ENCODE measurements at regions not wholly inside any gene's neighbourhood (a gene's known extent, or its start where the extent isn't known, plus 50 kb on each side); places are given as distances from the start of the nearest gene placed in this dataset.

- Histone ChIP-seq H3K9me3 (ENCODE audit: low read length) (peaks cover 44% of the 10 kb centered on the region), H3K4me1 (ENCODE audit: insufficient read depth, low read length) (no peaks in the 10 kb centered on the region), H2AFZ (ENCODE audit: low read length) (no peak overlapping the region), H3K4me2 (ENCODE audit: low read depth, low read length) (no peak overlapping the region), H3K27ac (ENCODE audit: extremely low read length, insufficient read depth, low read length) (no peak overlapping the region), H3K79me2 (ENCODE audit: insufficient read depth, low read length) (no peaks in the 10 kb centered on the region), H3K9ac (ENCODE audit: insufficient read depth, low read depth, low read length) (no peak overlapping the region), H4K20me1 (ENCODE audit: insufficient read depth, low read length) (no peaks in the 10 kb centered on the region), H3K4me3 (replicated peaks in 1 of 3; ENCODE audit: insufficient read depth in 1 of 3, low read depth in 2 of 3, low read length in 3 of 3) (no peak overlapping the region), H3K27me3 (ENCODE audit: control insufficient read depth in 1 of 2, insufficient read depth in 2 of 2, low read length in 2 of 2) (no peaks in the 10 kb centered on the region), H3K36me3 (replicated peaks in 1 of 2; ENCODE audit: control insufficient read depth in 1 of 2, insufficient read depth in 2 of 2, low read length in 2 of 2) (no peaks in the 10 kb centered on the region)
- in situ Hi-C loops (cut with HindIII; ENCODE audit: extremely low pct_ligation_motif_present, low pct_unique_long_range_greater_than_20kb): no loop called here
- FAIRE-seq: no peak
- no TSS peak for BruUV-seq (replicated peaks)
- ChIA-PET POLR2A (no interaction called here), CTCF (ENCODE audit: low intra/inter-chr PET ratio, low total read pairs) (no interaction called here)
- DNase-seq (ENCODE audit: low spot score): no peak
- intact Hi-C loops (cut with micrococcal nuclease; ENCODE audit: unreplicated experiment): no loop called here
- no peak for ATAC-seq
- 2% methylated on average over 5 of the region's 5 CpGs for WGBS (ENCODE audit: low lambda C conversion rate)
- TF ChIP-seq KAT7 (CRISPR knock-in tag; IDR thresholded peaks at IDR 0.05; ENCODE audit: borderline replicate concordance) (no peak), MAFK (conservative IDR thresholded peaks at IDR 0.05 in 1 of 2, IDR thresholded peaks at IDR 0.05 in 1 of 2; ENCODE audit: low read length in 2 of 2) (peak in 1 of 2 experiments; percentile 77; a peak in 3 of 4 replicates), MAFF (IDR thresholded peaks at IDR 0.05; ENCODE audit: low read depth, low read length) (peak; percentile 67)
These were observed 166.9 kb upstream of the PRMT6 start for GRCh38 chr1:106889583-106889982.

- TF ChIP-seq NFATC3 (CRISPR knock-in tag; IDR thresholded peaks at IDR 0.05): no peak
- no peak for TF ChIP-seq REL (CRISPR knock-in tag; conservative IDR thresholded peaks at IDR 0.05)
- TF ChIP-seq GABPB1 (CRISPR knock-in tag; IDR thresholded peaks at IDR 0.05): no peak
- no peak for TF ChIP-seq SKI (IDR thresholded peaks at IDR 0.05; ENCODE audit: partially characterized antibody)
- no peak for TF ChIP-seq ZFP82 (CRISPR knock-in tag; IDR thresholded peaks at IDR 0.05; ENCODE audit: borderline replicate concordance)
- no peak for TF ChIP-seq ZNF354B (CRISPR knock-in tag; IDR thresholded peaks at IDR 0.05)
- no peak for TF ChIP-seq LBX2 (CRISPR knock-in tag; IDR thresholded peaks at IDR 0.05; ENCODE audit: borderline replicate concordance)
- no peak for TF ChIP-seq NONO (IDR thresholded peaks at IDR 0.05)
- no peak for TF ChIP-seq NONO (CRISPR knock-in tag; conservative IDR thresholded peaks at IDR 0.05)
- in situ Hi-C loops (cut with HindIII; ENCODE audit: extremely low pct_ligation_motif_present, low pct_unique_long_range_greater_than_20kb) (no loop called here), intact Hi-C loops (cut with micrococcal nuclease; ENCODE audit: unreplicated experiment) (no loop called here)
- Histone ChIP-seq H3K27me3 (ENCODE audit: control insufficient read depth in 1 of 2, insufficient read depth in 2 of 2, low read length in 2 of 2) (no peaks in the 10 kb centered on the region), H3K27ac (ENCODE audit: extremely low read length, insufficient read depth, low read length) (no peak overlapping the region), H3K4me2 (ENCODE audit: low read depth, low read length) (no peak overlapping the region), H3K36me3 (replicated peaks in 1 of 2; ENCODE audit: control insufficient read depth in 1 of 2, insufficient read depth in 2 of 2, low read length in 2 of 2) (no peaks in the 10 kb centered on the region), H3K4me3 (replicated peaks in 1 of 3; ENCODE audit: insufficient read depth in 1 of 3, low read depth in 2 of 3, low read length in 3 of 3) (no peak overlapping the region), H4K20me1 (ENCODE audit: insufficient read depth, low read length) (no peaks in the 10 kb centered on the region), H3K9ac (ENCODE audit: insufficient read depth, low read depth, low read length) (no peak overlapping the region), H3K9me3 (ENCODE audit: low read length) (peaks cover 37% of the 10 kb centered on the region), H2AFZ (ENCODE audit: low read length) (no peak overlapping the region), H3K4me1 (ENCODE audit: insufficient read depth, low read length) (no peaks in the 10 kb centered on the region), H3K79me2 (ENCODE audit: insufficient read depth, low read length) (no peaks in the 10 kb centered on the region)
- BruUV-seq (replicated peaks): no TSS peak
- ChIA-PET CTCF (ENCODE audit: low intra/inter-chr PET ratio, low total read pairs) (no interaction called here), POLR2A (no interaction called here)
- FAIRE-seq (no peak), DNase-seq (ENCODE audit: low spot score) (no peak), ATAC-seq (no peak)
These were observed 158.5 kb upstream of the PRMT6 start for GRCh38 chr1:106897976-106898375.
